T-helper 17 cell (primary cell): ENCODE measurements at regions not wholly inside any gene's neighbourhood (a gene's known extent, or its start where the extent isn't known, plus 50 kb on each side); places are given as distances from the start of the nearest gene placed in this dataset.

Experiments
- ATAC-seq: fragments of 150-1000 bp; cut with Tn5 transposase; 2 replicates; pipeline ENCODE4 v1.10.0; 2021; ENCODE audit warnings: mild to moderate bottlenecking, moderate library complexity
- DNase-seq, 3 donors: peaks; one replicate each; pipeline versions ENCODE4 v3.0.0 to v3.0.0-alpha.2; 2020 to 2021
- H3K9me3 ChIP-seq: one replicate; pipeline ENCODE4 v1.7.0; 2013; ENCODE audit warnings: low read length, mild to moderate bottlenecking; ENCODE audit not compliant: control insufficient read depth, poor library complexity, severe bottlenecking
- H3K27ac Mint-ChIP-seq: one replicate; pipeline ENCODE4 v1.8.0; 2022; ENCODE audit warnings: mild to moderate bottlenecking, moderate library complexity, mixed read lengths
- H3K27me3 Mint-ChIP-seq: one replicate; pipeline ENCODE4 v1.8.0; 2022; ENCODE audit warnings: mixed read lengths
- H3K36me3 Mint-ChIP-seq: one replicate; pipeline ENCODE4 v1.8.0; 2022; ENCODE audit warnings: low read depth, mixed read lengths
- H3K4me1 Mint-ChIP-seq: one replicate; pipeline ENCODE4 v1.8.0; 2022; ENCODE audit warnings: mild to moderate bottlenecking, mixed read lengths
- H3K4me3 Mint-ChIP-seq: one replicate; pipeline ENCODE4 v1.8.0; 2022; ENCODE audit warnings: mild to moderate bottlenecking, moderate library complexity, mixed read lengths

GRCh38 chr1:214155987-214156625 lies 124.9 kb upstream of the SMYD2 start:
- ATAC-seq (no peak), DNase-seq (no peak)
- peaks cover 50% of the 10 kb centered on the region for H3K27me3 Mint-ChIP-seq
- no peaks in the 10 kb centered on the region for H3K36me3 Mint-ChIP-seq
- H3K27ac Mint-ChIP-seq: no peak overlapping the region
- no peak overlapping the region for H3K4me3 Mint-ChIP-seq
- H3K9me3 ChIP-seq: no peaks in the 10 kb centered on the region
- no peaks in the 10 kb centered on the region for H3K4me1 Mint-ChIP-seq

GRCh38 chr1:214164173-214164572 lies 116.8 kb upstream of the SMYD2 start:
- ATAC-seq: no peak
- H3K4me3 Mint-ChIP-seq: no peak overlapping the region
- H3K27ac Mint-ChIP-seq: no peak overlapping the region

GRCh38 chr1:214165850-214166374 lies 115.0 kb upstream of the SMYD2 start:
- ATAC-seq (no peak), DNase-seq (no peak)
- Mint-ChIP-seq H3K27me3 (peaks cover 52% of the 10 kb centered on the region), H3K4me1 (no peaks in the 10 kb centered on the region), H3K27ac (no peak overlapping the region), H3K4me3 (no peak overlapping the region), H3K36me3 (no peaks in the 10 kb centered on the region)
- no peaks in the 10 kb centered on the region for H3K9me3 ChIP-seq

More at GRCh38 chr1:214164173-214164572, 116.8 kb upstream of the SMYD2 start:
- no peaks in the 10 kb centered on the region for H3K4me1 Mint-ChIP-seq
- H3K9me3 ChIP-seq: no peaks in the 10 kb centered on the region
- H3K36me3 Mint-ChIP-seq: no peaks in the 10 kb centered on the region
- no peak for DNase-seq
- peaks cover 52% of the 10 kb centered on the region for H3K27me3 Mint-ChIP-seq

- no peaks in the 10 kb centered on the region for H3K9me3 ChIP-seq
- ATAC-seq: no peak
- DNase-seq: no peak
- Mint-ChIP-seq H3K27ac (no peak overlapping the region), H3K4me1 (no peaks in the 10 kb centered on the region), H3K27me3 (peaks cover 44% of the 10 kb centered on the region), H3K36me3 (peaks cover 2% of the 10 kb centered on the region), H3K4me3 (no peak overlapping the region)
These were observed 106.3 kb upstream of the SMYD2 start for GRCh38 chr1:214174508-214175199.

- no peaks in the 10 kb centered on the region for H3K4me1 Mint-ChIP-seq
- no peak overlapping the region for H3K27ac Mint-ChIP-seq
- H3K9me3 ChIP-seq: no peaks in the 10 kb centered on the region
- peaks cover 2% of the 10 kb centered on the region for H3K36me3 Mint-ChIP-seq
- H3K4me3 Mint-ChIP-seq: no peak overlapping the region
- DNase-seq (no peak), ATAC-seq (no peak)
- peaks cover 37% of the 10 kb centered on the region for H3K27me3 Mint-ChIP-seq
These were observed 102.9 kb upstream of the SMYD2 start for GRCh38 chr1:214178102-214178501.

GRCh38 chr1:214184992-214185391 lies 96.0 kb upstream of the SMYD2 start:
- H3K9me3 ChIP-seq: no peaks in the 10 kb centered on the region
- no peak overlapping the region for H3K4me3 Mint-ChIP-seq
- peaks cover 6% of the 10 kb centered on the region for H3K4me1 Mint-ChIP-seq
- peaks cover 46% of the 10 kb centered on the region for H3K27me3 Mint-ChIP-seq
- ATAC-seq (no peak), DNase-seq (no peak)
- H3K36me3 Mint-ChIP-seq: peaks cover 4% of the 10 kb centered on the region
- no peak overlapping the region for H3K27ac Mint-ChIP-seq

- no peak for DNase-seq
- no peaks in the 10 kb centered on the region for H3K9me3 ChIP-seq
- no peak for ATAC-seq
- H3K27me3 Mint-ChIP-seq: peaks cover 59% of the 10 kb centered on the region
- H3K27ac Mint-ChIP-seq: no peak overlapping the region
- peaks cover 8% of the 10 kb centered on the region for H3K4me1 Mint-ChIP-seq
- H3K4me3 Mint-ChIP-seq: no peak overlapping the region
- H3K36me3 Mint-ChIP-seq: peaks cover 4% of the 10 kb centered on the region
These were observed 94.7 kb upstream of the SMYD2 start for GRCh38 chr1:214186103-214186824.

GRCh38 chr1:214187121-214187900 lies 93.6 kb upstream of the SMYD2 start:
- Mint-ChIP-seq H3K36me3 (peaks cover 4% of the 10 kb centered on the region), H3K27ac (no peak overlapping the region), H3K27me3 (peaks cover 63% of the 10 kb centered on the region), H3K4me3 (peak overlapping the region; percentile 7), H3K4me1 (peaks cover 8% of the 10 kb centered on the region)
- H3K9me3 ChIP-seq: no peaks in the 10 kb centered on the region
- ATAC-seq: no peak
- no peak for DNase-seq

GRCh38 chr1:214187933-214188332 lies 93.0 kb upstream of the SMYD2 start:
- no peaks in the 10 kb centered on the region for H3K9me3 ChIP-seq
- Mint-ChIP-seq H3K27ac (no peak overlapping the region), H3K4me3 (no peak overlapping the region), H3K36me3 (peaks cover 4% of the 10 kb centered on the region), H3K27me3 (peaks cover 68% of the 10 kb centered on the region), H3K4me1 (peaks cover 8% of the 10 kb centered on the region)
- ATAC-seq (no peak), DNase-seq (no peak)

GRCh38 chr1:214188835-214189234 lies 92.1 kb upstream of the SMYD2 start:
- H3K9me3 ChIP-seq: no peaks in the 10 kb centered on the region
- peaks cover 76% of the 10 kb centered on the region for H3K27me3 Mint-ChIP-seq
- ATAC-seq: no peak
- peaks cover 8% of the 10 kb centered on the region for H3K4me1 Mint-ChIP-seq
- no peak overlapping the region for H3K27ac Mint-ChIP-seq
- no peak for DNase-seq
- H3K4me3 Mint-ChIP-seq: no peak overlapping the region
- H3K36me3 Mint-ChIP-seq: peaks cover 4% of the 10 kb centered on the region

GRCh38 chr1:214192825-214193643 lies 87.9 kb upstream of the SMYD2 start:
- no peak overlapping the region for H3K4me3 Mint-ChIP-seq
- no peak overlapping the region for H3K27ac Mint-ChIP-seq
- DNase-seq (no peak), ATAC-seq (no peak)
- H3K4me1 Mint-ChIP-seq: peaks cover 2% of the 10 kb centered on the region
- no peaks in the 10 kb centered on the region for H3K9me3 ChIP-seq
- peaks cover 75% of the 10 kb centered on the region for H3K27me3 Mint-ChIP-seq
- peaks cover 6% of the 10 kb centered on the region for H3K36me3 Mint-ChIP-seq

- no peak for DNase-seq
- Mint-ChIP-seq H3K36me3 (peaks cover 4% of the 10 kb centered on the region), H3K27ac (no peak overlapping the region), H3K4me3 (no peak overlapping the region), H3K4me1 (peaks cover 2% of the 10 kb centered on the region), H3K27me3 (peaks cover 71% of the 10 kb centered on the region)
- no peak for ATAC-seq
- no peaks in the 10 kb centered on the region for H3K9me3 ChIP-seq
These were observed 87.3 kb upstream of the SMYD2 start for GRCh38 chr1:214193691-214194090.
